ENCODE measurements at regions not wholly inside any gene's neighbourhood (a gene's known extent, or its start where the extent isn't known, plus 50 kb on each side); places are given as distances from the start of the nearest gene placed in this dataset.
"Not testable (repeated sequence)": the region's sequence is repeated elsewhere in the genome, so short reads cannot be mapped to it uniquely, and the experiment has no call there.

- no peaks in the 10 kb centered on the region for H3K36me3 Mint-ChIP-seq (ENCODE audit: insufficient read depth in 2 of 2)
- DNase-seq, result no peak
- H3K27me3 Mint-ChIP-seq (ENCODE audit: low read depth), result peaks cover 19% of the 10 kb centered on the region
- no peak overlapping the region for H3K27ac Mint-ChIP-seq
- ATAC-seq (replicated peaks in 1 of 2), result no peak
- H3K4me1 Mint-ChIP-seq (ENCODE audit: low read depth), result no peaks in the 10 kb centered on the region
- H3K9me3 Mint-ChIP-seq, result no peaks in the 10 kb centered on the region
- H3K4me3 Mint-ChIP-seq, result no peak overlapping the region
Measured at GRCh38 chr10:2214092-2214491, 476.8 kb upstream of the ADARB2 start.

- Mint-ChIP-seq H3K27ac (no peak overlapping the region), H3K4me1 (ENCODE audit: low read depth) (no peaks in the 10 kb centered on the region), H3K36me3 (ENCODE audit: insufficient read depth in 2 of 2) (no peaks in the 10 kb centered on the region), H3K4me3 (no peak overlapping the region), H3K27me3 (ENCODE audit: low read depth) (peaks cover 19% of the 10 kb centered on the region), H3K9me3 (no peaks in the 10 kb centered on the region)
- DNase-seq (no peak), ATAC-seq (replicated peaks in 1 of 2) (no peak)
Measured at GRCh38 chr10:2212244-2212834, 475.0 kb upstream of the ADARB2 start.

GRCh38 chr10:2210088-2210487, 472.8 kb upstream of the ADARB2 start:
- Mint-ChIP-seq H3K9me3 (no peaks in the 10 kb centered on the region), H3K4me1 (ENCODE audit: low read depth) (no peaks in the 10 kb centered on the region), H3K4me3 (no peak overlapping the region), H3K27me3 (ENCODE audit: low read depth) (peaks cover 19% of the 10 kb centered on the region), H3K36me3 (ENCODE audit: insufficient read depth in 2 of 2) (no peaks in the 10 kb centered on the region), H3K27ac (no peak overlapping the region)
- ATAC-seq (replicated peaks in 1 of 2), result no peak
- no peak for DNase-seq

- Mint-ChIP-seq H3K27ac (no peak overlapping the region), H3K9me3 (peaks cover 0 to 2% of the 10 kb centered on the region in 2 donors), H3K27me3 (ENCODE audit: low read depth) (peaks cover 27% of the 10 kb centered on the region), H3K4me1 (ENCODE audit: low read depth) (no peaks in the 10 kb centered on the region), H3K4me3 (no peak overlapping the region), H3K36me3 (ENCODE audit: insufficient read depth in 2 of 2) (no peaks in the 10 kb centered on the region)
- DNase-seq (no peak), ATAC-seq (replicated peaks in 1 of 2) (no peak)
Measured at GRCh38 chr10:2208106-2208505, 470.8 kb upstream of the ADARB2 start.

- peaks cover 27% of the 10 kb centered on the region for H3K27me3 Mint-ChIP-seq (ENCODE audit: low read depth)
- H3K9me3 Mint-ChIP-seq, result peaks cover 0 to 2% of the 10 kb centered on the region in 2 donors
- no peak for DNase-seq
- no peak for ATAC-seq (replicated peaks in 1 of 2)
- no peaks in the 10 kb centered on the region for H3K4me1 Mint-ChIP-seq (ENCODE audit: low read depth)
- no peak overlapping the region for H3K27ac Mint-ChIP-seq
- no peaks in the 10 kb centered on the region for H3K36me3 Mint-ChIP-seq (ENCODE audit: insufficient read depth in 2 of 2)
- H3K4me3 Mint-ChIP-seq, result no peak overlapping the region
Measured at GRCh38 chr10:2207246-2207922, 470.1 kb upstream of the ADARB2 start.

GRCh38 chr10:2205406-2205805, 468.1 kb upstream of the ADARB2 start:
- H3K9me3 Mint-ChIP-seq, result peaks cover 0 to 2% of the 10 kb centered on the region in 2 donors
- H3K27me3 Mint-ChIP-seq (ENCODE audit: low read depth), result peaks cover 14% of the 10 kb centered on the region
- ATAC-seq (replicated peaks in 1 of 2) (no peak), DNase-seq (no peak)
- H3K4me3 Mint-ChIP-seq, result no peak overlapping the region
- H3K4me1 Mint-ChIP-seq (ENCODE audit: low read depth), result no peaks in the 10 kb centered on the region
- no peak overlapping the region for H3K27ac Mint-ChIP-seq
- no peaks in the 10 kb centered on the region for H3K36me3 Mint-ChIP-seq (ENCODE audit: insufficient read depth in 2 of 2)

- ATAC-seq (replicated peaks in 1 of 2) (no peak), DNase-seq (no peak)
- no peak overlapping the region for H3K4me3 Mint-ChIP-seq
- H3K9me3 Mint-ChIP-seq, result peaks cover 1 to 2% of the 10 kb centered on the region in 2 donors
- no peaks in the 10 kb centered on the region for H3K4me1 Mint-ChIP-seq (ENCODE audit: low read depth)
- peaks cover 8% of the 10 kb centered on the region for H3K27me3 Mint-ChIP-seq (ENCODE audit: low read depth)
- H3K27ac Mint-ChIP-seq, result no peak overlapping the region
- no peaks in the 10 kb centered on the region for H3K36me3 Mint-ChIP-seq (ENCODE audit: insufficient read depth in 2 of 2)
Measured at GRCh38 chr10:2202401-2202800, 465.1 kb upstream of the ADARB2 start.

GRCh38 chr10:2201534-2202099, 464.3 kb upstream of the ADARB2 start:
- Mint-ChIP-seq H3K9me3 (peaks cover 5% of the 10 kb centered on the region in 2 donors), H3K27ac (no peak overlapping the region), H3K4me3 (no peak overlapping the region), H3K36me3 (ENCODE audit: insufficient read depth in 2 of 2) (peaks cover 2 to 3% of the 10 kb centered on the region in 2 donors), H3K27me3 (ENCODE audit: low read depth) (peaks cover 8% of the 10 kb centered on the region), H3K4me1 (ENCODE audit: low read depth) (no peaks in the 10 kb centered on the region)
- ATAC-seq (replicated peaks in 1 of 2), result no peak
- DNase-seq, result no peak

- Mint-ChIP-seq H3K27me3 (ENCODE audit: low read depth) (no peaks in the 10 kb centered on the region), H3K4me3 (no peak overlapping the region), H3K4me1 (ENCODE audit: low read depth) (no peaks in the 10 kb centered on the region), H3K9me3 (peaks cover 2 to 5% of the 10 kb centered on the region in 2 donors), H3K36me3 (ENCODE audit: insufficient read depth in 2 of 2) (peaks cover 2 to 3% of the 10 kb centered on the region in 2 donors), H3K27ac (no peak overlapping the region)
- DNase-seq (no peak), ATAC-seq (replicated peaks in 1 of 2) (no peak)
Measured at GRCh38 chr10:2197663-2198062, 460.3 kb upstream of the ADARB2 start.

- Mint-ChIP-seq H3K4me3 (no peak overlapping the region), H3K4me1 (ENCODE audit: low read depth) (no peaks in the 10 kb centered on the region), H3K27me3 (ENCODE audit: low read depth) (no peaks in the 10 kb centered on the region), H3K9me3 (peaks cover 5 to 8% of the 10 kb centered on the region in 2 donors), H3K27ac (no peak overlapping the region), H3K36me3 (ENCODE audit: insufficient read depth in 2 of 2) (peaks cover 2 to 3% of the 10 kb centered on the region in 2 donors)
- no peak for ATAC-seq (replicated peaks in 1 of 2)
- DNase-seq, result no peak
Measured at GRCh38 chr10:2196272-2196671, 458.9 kb upstream of the ADARB2 start.

GRCh38 chr10:2189356-2189755, 452.0 kb upstream of the ADARB2 start:
- not testable (repeated sequence) for H3K36me3 Mint-ChIP-seq (ENCODE audit: insufficient read depth in 2 of 2); H3K27ac Mint-ChIP-seq; H3K4me1 Mint-ChIP-seq (ENCODE audit: low read depth); DNase-seq; H3K27me3 Mint-ChIP-seq (ENCODE audit: low read depth); H3K4me3 Mint-ChIP-seq; ATAC-seq (replicated peaks in 1 of 2); H3K9me3 Mint-ChIP-seq

- DNase-seq (no peak), ATAC-seq (replicated peaks in 1 of 2) (no peak)
- H3K27ac Mint-ChIP-seq, result no peak overlapping the region
- no peaks in the 10 kb centered on the region for H3K4me1 Mint-ChIP-seq (ENCODE audit: low read depth)
- no peak overlapping the region for H3K4me3 Mint-ChIP-seq
- H3K36me3 Mint-ChIP-seq (ENCODE audit: insufficient read depth in 2 of 2), result no peaks in the 10 kb centered on the region
- peaks cover 3 to 4% of the 10 kb centered on the region in 2 donors for H3K9me3 Mint-ChIP-seq
- no peaks in the 10 kb centered on the region for H3K27me3 Mint-ChIP-seq (ENCODE audit: low read depth)
Measured at GRCh38 chr10:2188371-2188770, 451.0 kb upstream of the ADARB2 start.

GRCh38 chr10:2173327-2173726, 436.0 kb upstream of the ADARB2 start:
- H3K4me1 Mint-ChIP-seq (ENCODE audit: low read depth), result no peaks in the 10 kb centered on the region
- no peaks in the 10 kb centered on the region for H3K36me3 Mint-ChIP-seq (ENCODE audit: insufficient read depth in 2 of 2)
- DNase-seq (no peak), ATAC-seq (replicated peaks in 1 of 2) (no peak)
- no peaks in the 10 kb centered on the region for H3K27me3 Mint-ChIP-seq (ENCODE audit: low read depth)
- peaks cover 0 to 5% of the 10 kb centered on the region in 2 donors for H3K9me3 Mint-ChIP-seq
- H3K4me3 Mint-ChIP-seq, result no peak overlapping the region
- no peak overlapping the region for H3K27ac Mint-ChIP-seq
